Activated naive CD8-positive, alpha-beta T cell treated with anti-CD3 and anti-CD28 coated beads, Interleukin-2, amount 10 ng/mL, durations not matched to agents 7 days and 5 days (primary cell): ENCODE measurements at regions not wholly inside any gene's neighbourhood (a gene's known extent, or its start where the extent isn't known, plus 50 kb on each side); places are given as distances from the start of the nearest gene placed in this dataset.

Experiments used
- ATAC-seq: fragments of 150-1000 bp; cut with Tn5 transposase; one replicate; pipeline ENCODE4 v1.10.0; 2021; ENCODE audit warnings: low read depth, moderate library complexity
- POLR2A ChIA-PET: fragments of 350-600 bp; sonication (Branson Sonifier 250); formaldehyde crosslinking; loops from one replicate; lab custom pipeline; 2021; ENCODE audit warnings: antibody characterized with exemption; lab: Charles Lee
- DNase-seq: peaks from one replicate; pipeline ENCODE4 v3.0.0; 2021
- H3K27ac Mint-ChIP-seq: one replicate; pipeline ENCODE4 v1.8.0; 2022; ENCODE audit warnings: mild to moderate bottlenecking, mixed read lengths
- H3K27me3 Mint-ChIP-seq: one replicate; pipeline ENCODE4 v1.8.0; 2022; ENCODE audit warnings: mild to moderate bottlenecking, moderate library complexity, mixed read lengths
- H3K36me3 Mint-ChIP-seq: one replicate; pipeline ENCODE4 v1.8.0; 2021; ENCODE audit warnings: mild to moderate bottlenecking, mixed read lengths
- H3K4me1 Mint-ChIP-seq: one replicate; pipeline ENCODE4 v1.8.0; 2021; ENCODE audit warnings: mixed read lengths
- H3K4me3 Mint-ChIP-seq: one replicate; pipeline ENCODE4 v1.8.0; 2022; ENCODE audit warnings: mild to moderate bottlenecking, moderate library complexity, mixed read lengths
- H3K9me3 Mint-ChIP-seq: one replicate; pipeline ENCODE4 v1.8.0; 2021; ENCODE audit warnings: mixed read lengths

GRCh38 chr4:136928957-136929411 is 603.3 kb downstream of the PCDH18 start:
- H3K4me1 Mint-ChIP-seq: no peaks in the 10 kb centered on the region

GRCh38 chr4:136927172-136927571 is 605.1 kb downstream of the PCDH18 start:
- Mint-ChIP-seq H3K27ac (no peak overlapping the region), H3K4me1 (no peaks in the 10 kb centered on the region), H3K36me3 (no peaks in the 10 kb centered on the region), H3K4me3 (no peak overlapping the region), H3K9me3 (peaks cover 6% of the 10 kb centered on the region), H3K27me3 (no peaks in the 10 kb centered on the region)
- POLR2A ChIA-PET: no interaction called here
- no peak for ATAC-seq
- no peak for DNase-seq

More at GRCh38 chr4:136928957-136929411, 603.3 kb downstream of the PCDH18 start:
- POLR2A ChIA-PET: no interaction called here
- H3K27ac Mint-ChIP-seq: no peak overlapping the region
- H3K27me3 Mint-ChIP-seq: no peaks in the 10 kb centered on the region
- peaks cover 6% of the 10 kb centered on the region for H3K9me3 Mint-ChIP-seq
- ATAC-seq (no peak), DNase-seq (no peak)
- H3K4me3 Mint-ChIP-seq: no peak overlapping the region
- no peaks in the 10 kb centered on the region for H3K36me3 Mint-ChIP-seq

GRCh38 chr4:136925203-136925602 is 607.1 kb downstream of the PCDH18 start:
- no peak for DNase-seq
- POLR2A ChIA-PET: no interaction called here
- Mint-ChIP-seq H3K4me1 (no peaks in the 10 kb centered on the region), H3K9me3 (peaks cover 6% of the 10 kb centered on the region), H3K4me3 (no peak overlapping the region), H3K36me3 (no peaks in the 10 kb centered on the region), H3K27me3 (no peaks in the 10 kb centered on the region), H3K27ac (no peak overlapping the region)
- no peak for ATAC-seq

- no peaks in the 10 kb centered on the region for H3K36me3 Mint-ChIP-seq
- H3K4me1 Mint-ChIP-seq: no peaks in the 10 kb centered on the region
- H3K27me3 Mint-ChIP-seq: no peaks in the 10 kb centered on the region
- no peak overlapping the region for H3K4me3 Mint-ChIP-seq
- DNase-seq: no peak
- POLR2A ChIA-PET: no interaction called here
- H3K27ac Mint-ChIP-seq: no peak overlapping the region
- no peaks in the 10 kb centered on the region for H3K9me3 Mint-ChIP-seq
- ATAC-seq: no peak
Measured at GRCh38 chr4:136922066-136922465, 610.2 kb downstream of the PCDH18 start.

GRCh38 chr4:136920092-136920881 is 612.0 kb downstream of the PCDH18 start:
- Mint-ChIP-seq H3K36me3 (no peaks in the 10 kb centered on the region), H3K27ac (no peak overlapping the region), H3K27me3 (no peaks in the 10 kb centered on the region), H3K4me1 (no peaks in the 10 kb centered on the region), H3K4me3 (no peak overlapping the region), H3K9me3 (no peaks in the 10 kb centered on the region)
- ATAC-seq (no peak), DNase-seq (no peak)
- POLR2A ChIA-PET: no interaction called here

GRCh38 chr4:136918772-136919171 is 613.5 kb downstream of the PCDH18 start:
- Mint-ChIP-seq H3K9me3 (no peaks in the 10 kb centered on the region), H3K27ac (no peak overlapping the region), H3K4me3 (no peak overlapping the region), H3K36me3 (no peaks in the 10 kb centered on the region), H3K4me1 (no peaks in the 10 kb centered on the region), H3K27me3 (no peaks in the 10 kb centered on the region)
- POLR2A ChIA-PET: no interaction called here
- DNase-seq (no peak), ATAC-seq (no peak)

- Mint-ChIP-seq H3K9me3 (peaks cover 2% of the 10 kb centered on the region), H3K4me3 (no peak overlapping the region), H3K4me1 (no peaks in the 10 kb centered on the region), H3K27ac (no peak overlapping the region), H3K36me3 (no peaks in the 10 kb centered on the region), H3K27me3 (no peaks in the 10 kb centered on the region)
- ATAC-seq: no peak
- no peak for DNase-seq
- POLR2A ChIA-PET: no interaction called here
Measured at GRCh38 chr4:136917312-136918110, 614.8 kb downstream of the PCDH18 start.

- DNase-seq (no peak), ATAC-seq (no peak)
- H3K4me3 Mint-ChIP-seq: no peak overlapping the region
- H3K4me1 Mint-ChIP-seq: no peaks in the 10 kb centered on the region
- no peak overlapping the region for H3K27ac Mint-ChIP-seq
- no peaks in the 10 kb centered on the region for H3K27me3 Mint-ChIP-seq
- POLR2A ChIA-PET: no interaction called here
- no peaks in the 10 kb centered on the region for H3K36me3 Mint-ChIP-seq
- peaks cover 2% of the 10 kb centered on the region for H3K9me3 Mint-ChIP-seq
Measured at GRCh38 chr4:136909626-136910025, 622.7 kb downstream of the PCDH18 start.

GRCh38 chr4:136908122-136908521 is 624.2 kb downstream of the PCDH18 start:
- H3K4me3 Mint-ChIP-seq: no peak overlapping the region
- no peaks in the 10 kb centered on the region for H3K27me3 Mint-ChIP-seq
- H3K9me3 Mint-ChIP-seq: no peaks in the 10 kb centered on the region
- H3K4me1 Mint-ChIP-seq: no peaks in the 10 kb centered on the region
- no peak overlapping the region for H3K27ac Mint-ChIP-seq
- ATAC-seq (no peak), DNase-seq (no peak)
- H3K36me3 Mint-ChIP-seq: no peaks in the 10 kb centered on the region
- POLR2A ChIA-PET: no interaction called here

GRCh38 chr4:136900696-136901095 is 631.6 kb downstream of the PCDH18 start:
- Mint-ChIP-seq H3K9me3 (no peaks in the 10 kb centered on the region), H3K36me3 (no peaks in the 10 kb centered on the region), H3K27me3 (no peaks in the 10 kb centered on the region), H3K27ac (no peak overlapping the region), H3K4me3 (no peak overlapping the region), H3K4me1 (no peaks in the 10 kb centered on the region)
- ATAC-seq (no peak), DNase-seq (no peak)
- POLR2A ChIA-PET: no interaction called here

- DNase-seq (no peak), ATAC-seq (no peak)
- H3K27me3 Mint-ChIP-seq: no peaks in the 10 kb centered on the region
- POLR2A ChIA-PET: no interaction called here
- H3K36me3 Mint-ChIP-seq: no peaks in the 10 kb centered on the region
- H3K27ac Mint-ChIP-seq: no peak overlapping the region
- no peak overlapping the region for H3K4me3 Mint-ChIP-seq
- H3K9me3 Mint-ChIP-seq: no peaks in the 10 kb centered on the region
- no peaks in the 10 kb centered on the region for H3K4me1 Mint-ChIP-seq
Measured at GRCh38 chr4:136898590-136899248, 633.6 kb downstream of the PCDH18 start.

GRCh38 chr4:136893573-136893972 is 638.7 kb downstream of the PCDH18 start:
- Mint-ChIP-seq H3K36me3 (no peaks in the 10 kb centered on the region), H3K4me1 (no peaks in the 10 kb centered on the region), H3K27ac (no peak overlapping the region), H3K4me3 (no peak overlapping the region), H3K9me3 (no peaks in the 10 kb centered on the region), H3K27me3 (no peaks in the 10 kb centered on the region)
- no peak for DNase-seq
- ATAC-seq: no peak
- POLR2A ChIA-PET: interaction anchor here (0.6 kb wide), 1 partner anchor 111 kb away, joined by 3 read pairs; no protein-coding TSS in a partner anchor

GRCh38 chr4:136881666-136882065 is 650.6 kb downstream of the PCDH18 start:
- POLR2A ChIA-PET: no interaction called here
- Mint-ChIP-seq H3K4me3 (no peak overlapping the region), H3K9me3 (peaks cover 2% of the 10 kb centered on the region), H3K27me3 (no peaks in the 10 kb centered on the region), H3K27ac (no peak overlapping the region), H3K4me1 (no peaks in the 10 kb centered on the region), H3K36me3 (no peaks in the 10 kb centered on the region)
- no peak for DNase-seq
- no peak for ATAC-seq
